Sigmoid colon (tissue), 4 donors: ENCODE measurements at regions not wholly inside any gene's neighbourhood (a gene's known extent, or its start where the extent isn't known, plus 50 kb on each side); places are given as distances from the start of the nearest gene placed in this dataset.

Experiments
- CTCF ChIP-seq, 4 experiments: fragments of 450-650 bp in 3 of 4; fragments of 200-600 bp in 1 of 4; IDR thresholded peaks; one replicate each; pipeline ENCODE4 v1.5.1; 2016 to 2019; ENCODE audit warnings: antibody characterized with exemption in 4 of 4, mild to moderate bottlenecking in 3 of 4, moderate library complexity in 2 of 4
- EP300 ChIP-seq, 4 donors: sonication (generic); formaldehyde crosslinking; IDR thresholded peaks; one replicate each; pipeline ENCODE4 v1.6.1; 2017; ENCODE audit warnings: antibody characterized with exemption in 4 of 4
- POLR2A ChIP-seq, 2 donors: fragments of 450-650 bp; IDR thresholded peaks; one replicate each; pipeline ENCODE4 v1.6.1; 2016; ENCODE audit warnings: antibody characterized with exemption in 2 of 2, mild to moderate bottlenecking in 2 of 2, moderate library complexity in 2 of 2

GRCh38 chr13:74751739-74752138 lies 617.5 kb upstream of the KLF12 start:
- TF ChIP-seq POLR2A (IDR thresholded peaks at IDR 0.05) (no peak), CTCF (IDR thresholded peaks at IDR 0.05) (no peak), EP300 (IDR thresholded peaks at IDR 0.05) (no peak)
